Mucosa of descending colon (tissue), 3 donors: ENCODE measurements at regions not wholly inside any gene's neighbourhood (a gene's known extent, or its start where the extent isn't known, plus 50 kb on each side); places are given as distances from the start of the nearest gene placed in this dataset.
A peak's percentile ranks its signal among the peaks of the same experiment; 100 is the strongest.

Experiments used
- ATAC-seq: fragments of 200-7000 bp; cut with Tn5 transposase; one replicate; pipeline ENCODE4 v1.9.1; 2020; ENCODE audit warnings: mild to moderate bottlenecking, moderate library complexity
- DNase-seq, 3 donors: peaks; one replicate each; pipeline ENCODE4 v3.0.0-alpha.2; 2020
- H3K36me3 ChIP-seq: fragments of 200-600 bp; one replicate; pipeline ENCODE4 v1.8.0; 2021; ENCODE audit warnings: low read depth, mild to moderate bottlenecking
- H3K4me1 ChIP-seq: fragments of 200-600 bp; one replicate; pipeline ENCODE4 v1.8.0; 2021; ENCODE audit warnings: low read depth, mild to moderate bottlenecking
- H3K4me3 ChIP-seq: fragments of 200-600 bp; one replicate; pipeline ENCODE4 v1.8.0; 2021; ENCODE audit warnings: mild to moderate bottlenecking
- H3K9me3 ChIP-seq: fragments of 200-600 bp; one replicate; pipeline ENCODE4 v1.8.0; 2021; ENCODE audit warnings: mild to moderate bottlenecking
- CTCF ChIP-seq: fragments of 200-600 bp; IDR thresholded peaks from one replicate; pipeline ENCODE4 v1.8.0; 2022; ENCODE audit warnings: antibody characterized with exemption, mild to moderate bottlenecking
- intact Hi-C, 2 donors: fragments of 100-400 bp; cut with DNase I in 1 of 2; cut with micrococcal nuclease in 1 of 2; formaldehyde crosslinking; loops; one replicate each; pipeline versions ENCODE4 v1.11.0 to v1.11.1; 2022; cut with DNase I, micrococcal nuclease
- donor health status: DM: no; HTN: no; CAD: no; lungs with moderate emphysema.
- donor health status: DM: no; HTN: no; CAD: no.
- donor health status: DM: no; HTN: yes; CAD: no.

- DNase-seq (no peak), ATAC-seq (no peak)
- no peak for TF ChIP-seq CTCF
- H3K4me3 ChIP-seq: no peak overlapping the region
- intact Hi-C loops: no loop called here
- H3K36me3 ChIP-seq: no peaks in the 10 kb centered on the region
- no peaks in the 10 kb centered on the region for H3K4me1 ChIP-seq
- peaks cover 2% of the 10 kb centered on the region for H3K9me3 ChIP-seq
Measured at GRCh38 chr14:66032800-66033199, 453.4 kb upstream of the CCDC196 start.

- DNase-seq (no peak), ATAC-seq (no peak)
- intact Hi-C loops: no loop called here
- H3K4me1 ChIP-seq: no peaks in the 10 kb centered on the region
- no peaks in the 10 kb centered on the region for H3K36me3 ChIP-seq
- H3K9me3 ChIP-seq: peaks cover 2% of the 10 kb centered on the region
- no peak overlapping the region for H3K4me3 ChIP-seq
- no peak for TF ChIP-seq CTCF
Measured at GRCh38 chr14:66036547-66036946, 449.6 kb upstream of the CCDC196 start.

GRCh38 chr14:66037361-66037760 is 448.8 kb upstream of the CCDC196 start:
- intact Hi-C loops: no loop called here
- Histone ChIP-seq H3K4me3 (no peak overlapping the region), H3K36me3 (no peaks in the 10 kb centered on the region), H3K9me3 (no peaks in the 10 kb centered on the region), H3K4me1 (no peaks in the 10 kb centered on the region)
- DNase-seq (no peak), ATAC-seq (no peak)
- TF ChIP-seq CTCF: no peak

GRCh38 chr14:66038212-66038611 is 448.0 kb upstream of the CCDC196 start:
- no peak for TF ChIP-seq CTCF
- DNase-seq: no peak
- intact Hi-C loops: no loop called here
- no peaks in the 10 kb centered on the region for H3K36me3 ChIP-seq
- ATAC-seq: no peak
- no peaks in the 10 kb centered on the region for H3K9me3 ChIP-seq
- H3K4me1 ChIP-seq: no peaks in the 10 kb centered on the region
- H3K4me3 ChIP-seq: no peak overlapping the region

GRCh38 chr14:66038618-66039017 is 447.6 kb upstream of the CCDC196 start:
- peak in 1 of 3 donors; percentile 21 for DNase-seq
- peak; percentile 83 for ATAC-seq
- no peak for TF ChIP-seq CTCF
- intact Hi-C loops: no loop called here
- H3K4me1 ChIP-seq: no peaks in the 10 kb centered on the region
- H3K36me3 ChIP-seq: no peaks in the 10 kb centered on the region
- H3K9me3 ChIP-seq: no peaks in the 10 kb centered on the region
- H3K4me3 ChIP-seq: no peak overlapping the region

GRCh38 chr14:66039495-66039894 is 446.7 kb upstream of the CCDC196 start:
- H3K36me3 ChIP-seq: no peaks in the 10 kb centered on the region
- no peaks in the 10 kb centered on the region for H3K4me1 ChIP-seq
- no peak overlapping the region for H3K4me3 ChIP-seq
- intact Hi-C loops: no loop called here
- DNase-seq (no peak), ATAC-seq (no peak)
- no peak for TF ChIP-seq CTCF
- no peaks in the 10 kb centered on the region for H3K9me3 ChIP-seq
